Gastroesophageal sphincter (tissue), 4 donors: ENCODE measurements at regions not wholly inside any gene's neighbourhood (a gene's known extent, or its start where the extent isn't known, plus 50 kb on each side); places are given as distances from the start of the nearest gene placed in this dataset.

Source experiments
- ATAC-seq: fragments of 150-250 bp; one replicate; pipeline ENCODE4 v1.9.1; 2016; ENCODE audit warnings: mild to moderate bottlenecking, moderate library complexity
- H3K27ac ChIP-seq, 4 donors: fragments of 200-600 bp; sonication (generic) in 3 of 4; 1 replicate in 3 of 4; 2 replicates in 1 of 4; pipeline ENCODE4 v1.5.1; 2016 to 2019
- H3K27me3 ChIP-seq: fragments of 200-600 bp; sonication (generic); one replicate; pipeline ENCODE4 v1.5.1; 2019
- H3K36me3 ChIP-seq, 2 donors: fragments of 200-600 bp; sonication (generic); one replicate each; pipeline ENCODE4 v1.5.1; 2019; ENCODE audit warnings: control low read depth in 1 of 2
- H3K4me1 ChIP-seq, 3 donors: fragments of 200-600 bp; sonication (generic); 1 replicate in 2 of 3; 2 replicates in 1 of 3; pipeline ENCODE4 v1.5.1; 2016 to 2019; ENCODE audit warnings: control low read depth in 2 of 3
- H3K4me3 ChIP-seq, 2 donors: fragments of 200-600 bp; sonication (generic); one replicate each; pipeline ENCODE4 v1.5.1; 2019; ENCODE audit warnings: mild to moderate bottlenecking in 1 of 2, moderate library complexity in 1 of 2
- H3K9me3 ChIP-seq, 3 donors: fragments of 200-600 bp; sonication (generic); one replicate each; pipeline ENCODE4 v1.5.1; 2017 to 2019; ENCODE audit warnings: control low read depth in 2 of 3
- EP300 ChIP-seq: sonication (generic); formaldehyde crosslinking; IDR thresholded peaks from one replicate; pipeline ENCODE4 v1.6.1; 2017; ENCODE audit warnings: antibody characterized with exemption, mild to moderate bottlenecking
- POLR2A ChIP-seq, 2 donors: fragments of 450-650 bp; IDR thresholded peaks; one replicate each; pipeline ENCODE4 v1.6.1; 2017; ENCODE audit warnings: antibody characterized with exemption in 2 of 2, mild to moderate bottlenecking in 2 of 2, moderate library complexity in 1 of 2
- POLR2AphosphoS5 ChIP-seq: sonication (generic); formaldehyde crosslinking; IDR thresholded peaks from one replicate; pipeline ENCODE4 v1.6.1; 2017; ENCODE audit warnings: antibody characterized with exemption
- WGBS, 2 donors: methylation state at CpG; one replicate each; pipeline ENCODE4 v1.1.5; 2018; ENCODE audit warnings: low coverage in 1 of 2; 5-methylcytosine and 5-hydroxymethylcytosine counted together
- TF ChIP-seq, protein P1 (sequence below), 4 experiments: fragments of 200-600 bp in 2 of 4; fragments of 450-650 bp in 2 of 4; sonication (generic) in 1 of 4; IDR thresholded peaks; one replicate each; pipeline ENCODE4 v1.5.1; 2017 to 2019; ENCODE audit warnings: antibody characterized with exemption in 4 of 4, mild to moderate bottlenecking in 2 of 4, moderate library complexity in 2 of 4

DNA sequence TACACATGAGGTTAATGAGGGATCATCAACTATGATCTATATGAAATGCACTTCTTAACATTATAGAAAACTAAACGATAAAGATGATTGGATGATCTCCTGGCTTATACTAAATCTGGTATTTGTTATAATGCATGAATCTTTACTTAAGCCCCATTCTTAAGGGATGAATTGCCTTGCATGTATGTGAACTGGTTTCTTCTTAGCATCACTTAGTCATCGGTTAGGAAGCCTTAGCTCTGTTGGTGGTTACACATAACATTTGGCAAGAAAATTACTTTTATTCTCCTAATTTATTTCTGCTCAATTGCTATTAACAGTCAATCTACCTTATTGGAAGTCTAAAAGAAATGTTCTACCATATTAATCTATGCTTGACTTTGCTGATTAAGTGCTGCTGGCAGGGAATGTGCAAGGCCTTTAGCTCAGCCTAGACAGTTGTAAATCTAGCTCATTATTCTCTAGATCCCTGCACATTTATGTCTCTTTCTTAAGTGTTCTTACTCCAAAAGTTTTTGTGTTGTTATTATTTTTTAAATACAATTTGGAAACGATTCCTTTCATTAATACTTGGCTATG lies 356.0 kb downstream of the ZPLD1 start:
- TF ChIP-seq POLR2AphosphoS5 (no peak), EP300 (no peak), POLR2A (IDR thresholded peaks at IDR 0.05) (no peak)
- TF ChIP-seq, protein P1, sequence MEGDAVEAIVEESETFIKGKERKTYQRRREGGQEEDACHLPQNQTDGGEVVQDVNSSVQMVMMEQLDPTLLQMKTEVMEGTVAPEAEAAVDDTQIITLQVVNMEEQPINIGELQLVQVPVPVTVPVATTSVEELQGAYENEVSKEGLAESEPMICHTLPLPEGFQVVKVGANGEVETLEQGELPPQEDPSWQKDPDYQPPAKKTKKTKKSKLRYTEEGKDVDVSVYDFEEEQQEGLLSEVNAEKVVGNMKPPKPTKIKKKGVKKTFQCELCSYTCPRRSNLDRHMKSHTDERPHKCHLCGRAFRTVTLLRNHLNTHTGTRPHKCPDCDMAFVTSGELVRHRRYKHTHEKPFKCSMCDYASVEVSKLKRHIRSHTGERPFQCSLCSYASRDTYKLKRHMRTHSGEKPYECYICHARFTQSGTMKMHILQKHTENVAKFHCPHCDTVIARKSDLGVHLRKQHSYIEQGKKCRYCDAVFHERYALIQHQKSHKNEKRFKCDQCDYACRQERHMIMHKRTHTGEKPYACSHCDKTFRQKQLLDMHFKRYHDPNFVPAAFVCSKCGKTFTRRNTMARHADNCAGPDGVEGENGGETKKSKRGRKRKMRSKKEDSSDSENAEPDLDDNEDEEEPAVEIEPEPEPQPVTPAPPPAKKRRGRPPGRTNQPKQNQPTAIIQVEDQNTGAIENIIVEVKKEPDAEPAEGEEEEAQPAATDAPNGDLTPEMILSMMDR (IDR thresholded peaks at IDR 0.05), result no peak
- Histone ChIP-seq H3K27me3 (no peaks in the 10 kb centered on the region), H3K4me3 (no peak overlapping the region), H3K9me3 (no peaks in the 10 kb centered on the region), H3K36me3 (no peaks in the 10 kb centered on the region), H3K27ac (no peak overlapping the region), H3K4me1 (no peaks in the 10 kb centered on the region)
- 61 to 67% methylated on average over 3 of the region's 3 CpGs for WGBS, 2 donors
- ATAC-seq, result no peak

DNA sequence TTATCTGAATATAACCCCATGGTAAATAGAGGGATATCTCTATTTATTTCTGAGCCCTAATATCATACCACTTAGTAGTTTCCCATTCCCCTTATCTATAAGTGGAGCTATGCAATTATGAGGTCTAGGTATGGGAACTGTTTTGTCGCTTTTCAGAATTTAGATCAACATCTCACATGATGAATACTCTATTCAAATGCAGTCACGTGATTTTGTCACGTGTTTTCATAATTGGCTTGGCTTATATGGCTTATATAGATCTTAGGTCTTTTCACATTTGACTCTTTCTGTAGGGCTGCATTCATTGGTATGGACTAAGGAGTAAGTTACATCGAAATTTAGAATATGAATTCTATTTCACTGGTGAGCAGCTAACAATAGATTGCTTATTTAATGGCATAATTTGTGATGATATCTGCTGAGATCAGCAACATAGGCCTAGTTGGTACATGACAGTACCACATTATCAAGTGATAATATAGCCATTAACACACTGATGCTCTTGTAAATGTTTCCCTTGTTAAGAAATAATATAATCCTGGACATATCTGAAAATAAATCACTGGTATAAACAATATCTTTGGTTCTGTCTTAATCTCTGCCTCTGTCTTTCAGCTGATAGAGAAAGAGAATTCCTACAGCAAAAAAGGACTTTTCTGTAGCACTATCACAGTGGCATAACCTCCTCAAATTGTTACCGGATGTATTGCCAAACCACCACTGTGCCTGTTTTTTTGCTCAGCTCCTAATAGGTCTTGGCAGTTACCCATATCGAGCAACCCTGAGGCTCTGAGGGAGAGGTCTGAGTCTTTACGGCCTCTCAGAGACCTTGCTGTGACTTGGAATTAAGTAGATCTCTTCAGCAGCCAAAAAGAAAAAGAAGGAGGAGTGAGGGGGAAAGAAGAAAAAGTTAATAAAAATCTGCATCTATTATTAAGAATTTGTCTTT lies 357.1 kb downstream of the ZPLD1 start:
- Histone ChIP-seq H3K4me3 (no peak overlapping the region), H3K9me3 (no peaks in the 10 kb centered on the region), H3K4me1 (no peaks in the 10 kb centered on the region), H3K36me3 (no peaks in the 10 kb centered on the region), H3K27ac (no peak overlapping the region), H3K27me3 (no peaks in the 10 kb centered on the region)
- WGBS, 2 donors, result 62 to 64% methylated on average over 7 of the region's 7 CpGs
- no peak for ATAC-seq
- TF ChIP-seq POLR2A (IDR thresholded peaks at IDR 0.05) (no peak), EP300 (no peak), POLR2AphosphoS5 (no peak)
- TF ChIP-seq, protein P1 (IDR thresholded peaks at IDR 0.05), result no peak

DNA sequence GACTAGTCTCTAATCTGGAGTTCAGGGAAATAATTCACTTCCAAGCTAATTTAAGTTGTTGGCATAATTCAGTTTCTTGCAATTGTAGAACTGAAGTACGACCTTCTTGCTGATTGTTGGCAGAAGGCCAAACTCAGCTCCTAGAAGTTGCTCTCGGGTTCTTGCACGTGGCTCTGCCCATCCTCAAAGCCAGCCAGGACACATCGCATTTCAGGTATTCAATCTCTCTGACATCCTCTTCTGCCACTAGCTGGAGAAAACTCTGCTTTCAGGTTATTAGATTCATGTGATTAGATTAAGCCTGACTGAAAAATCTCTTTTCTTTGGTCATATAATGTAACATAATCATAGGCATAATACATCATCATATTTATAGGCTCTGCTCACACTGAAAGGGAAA lies 362.0 kb downstream of the ZPLD1 start:
- Histone ChIP-seq H3K4me1 (no peaks in the 10 kb centered on the region), H3K4me3 (no peak overlapping the region), H3K36me3 (no peaks in the 10 kb centered on the region), H3K27me3 (no peaks in the 10 kb centered on the region), H3K9me3 (no peaks in the 10 kb centered on the region), H3K27ac (no peak overlapping the region)
- TF ChIP-seq POLR2A (IDR thresholded peaks at IDR 0.05) (no peak), EP300 (no peak), POLR2AphosphoS5 (no peak)
- TF ChIP-seq, protein P1 (IDR thresholded peaks at IDR 0.05), result no peak
- ATAC-seq, result no peak
- 19 to 26% methylated on average over 4 of the region's 4 CpGs for WGBS, 2 donors

DNA sequence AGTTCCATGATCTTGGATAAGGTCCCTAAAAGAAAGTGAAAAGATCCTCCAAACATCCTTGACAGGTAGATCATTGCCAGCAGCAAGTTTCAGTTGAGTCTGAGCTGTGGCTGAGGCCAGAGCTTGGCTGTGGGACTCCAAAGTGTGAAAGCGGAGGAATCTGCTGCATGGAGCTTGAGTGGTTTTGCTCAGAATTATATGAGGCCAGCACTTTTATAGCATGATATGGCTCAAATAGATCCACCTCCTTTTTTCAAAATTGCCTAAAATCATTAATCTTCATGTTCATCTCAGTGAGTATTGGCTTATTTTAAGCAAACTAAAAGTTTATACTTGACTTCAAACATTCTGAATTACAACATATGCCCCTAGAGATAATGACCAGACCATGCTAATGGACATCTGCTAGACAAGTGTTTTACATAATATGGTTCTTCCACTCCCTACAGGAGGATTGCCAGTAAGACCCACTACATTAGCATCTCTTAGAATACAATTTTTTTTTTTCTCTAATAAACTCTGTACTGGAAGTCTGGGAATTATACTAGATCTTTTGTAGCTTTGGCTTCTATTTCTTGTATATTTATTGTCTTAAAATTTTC lies 368.1 kb downstream of the ZPLD1 start:
- ATAC-seq, result no peak
- TF ChIP-seq POLR2A (IDR thresholded peaks at IDR 0.05), result no peak
- TF ChIP-seq, protein P1 (IDR thresholded peaks at IDR 0.05), result no peak
- no peak for TF ChIP-seq POLR2AphosphoS5
- TF ChIP-seq EP300, result no peak
- Histone ChIP-seq H3K4me1 (no peaks in the 10 kb centered on the region), H3K27me3 (no peaks in the 10 kb centered on the region), H3K9me3 (no peaks in the 10 kb centered on the region), H3K36me3 (no peaks in the 10 kb centered on the region), H3K27ac (no peak overlapping the region), H3K4me3 (no peak overlapping the region)
- 20 to 78% methylated on average over 1 of the region's 1 CpG for WGBS, 2 donors
